ENCODE measurements at regions not wholly inside any gene's neighbourhood (a gene's known extent, or its start where the extent isn't known, plus 50 kb on each side); places are given as distances from the start of the nearest gene placed in this dataset.
A peak's percentile ranks its signal among the peaks of the same experiment; 100 is the strongest.
"Not testable (repeated sequence)": the region's sequence is repeated elsewhere in the genome, so short reads cannot be mapped to it uniquely, and the experiment has no call there.

DNA sequence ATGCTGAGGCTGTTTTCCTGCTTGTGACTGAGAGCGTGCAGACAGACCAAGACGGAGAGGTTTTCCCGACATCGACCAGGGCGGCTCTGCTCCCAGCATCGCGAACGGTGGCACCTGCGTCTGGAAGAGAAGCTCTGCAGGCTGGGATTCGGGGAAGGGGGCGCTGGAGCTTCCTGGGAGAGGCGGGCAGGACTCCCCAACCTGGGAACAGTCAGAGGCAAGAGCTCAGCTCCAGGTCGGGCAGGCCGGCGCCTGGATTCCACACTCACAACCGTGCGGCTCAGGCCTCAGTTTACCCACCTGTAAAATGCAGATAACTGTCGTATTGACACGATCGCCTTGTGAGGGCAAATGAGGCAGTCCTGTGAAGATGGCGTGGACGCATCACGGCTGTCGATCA, 332.6 kb downstream of the ADGRD1 start:
- not testable (repeated sequence) for ATAC-seq (ENCODE audit: low read depth); DNase-seq (ENCODE audit: low spot score in 2 of 2); H3K27ac Mint-ChIP-seq

GRCh38 chr12:131287015-131287937, 333.6 kb downstream of the ADGRD1 start:
- peaks cover 10% of the 10 kb centered on the region for H3K9me3 Mint-ChIP-seq
- H3K36me3 Mint-ChIP-seq, result no peaks in the 10 kb centered on the region
- DNase-seq (ENCODE audit: low spot score in 2 of 2) (no peak), ATAC-seq (ENCODE audit: low read depth) (no peak)
- H3K27ac Mint-ChIP-seq, result no peak overlapping the region
- peaks cover 5% of the 10 kb centered on the region for H3K27me3 Mint-ChIP-seq
- H3K4me1 Mint-ChIP-seq, result no peaks in the 10 kb centered on the region
- H3K4me3 Mint-ChIP-seq, result no peak overlapping the region

More for the DNA sequence above, 332.6 kb downstream of the ADGRD1 start:
- H3K4me1 Mint-ChIP-seq, H3K27me3 Mint-ChIP-seq, H3K4me3 Mint-ChIP-seq, H3K36me3 Mint-ChIP-seq: not testable (repeated sequence)
- peaks cover 10% of the 10 kb centered on the region for H3K9me3 Mint-ChIP-seq

GRCh38 chr12:131287938-131288764, 334.4 kb downstream of the ADGRD1 start:
- Mint-ChIP-seq H3K9me3 (peaks cover 10% of the 10 kb centered on the region), H3K4me1 (no peaks in the 10 kb centered on the region), H3K27me3 (peaks cover 5% of the 10 kb centered on the region), H3K4me3 (no peak overlapping the region), H3K27ac (no peak overlapping the region), H3K36me3 (no peaks in the 10 kb centered on the region)
- DNase-seq (ENCODE audit: low spot score in 2 of 2) (no peak), ATAC-seq (ENCODE audit: low read depth) (no peak)

GRCh38 chr12:131288765-131289695, 335.3 kb downstream of the ADGRD1 start:
- not testable (repeated sequence) for H3K9me3 Mint-ChIP-seq; H3K27ac Mint-ChIP-seq; H3K4me1 Mint-ChIP-seq; ATAC-seq (ENCODE audit: low read depth); DNase-seq (ENCODE audit: low spot score in 2 of 2); H3K27me3 Mint-ChIP-seq; H3K36me3 Mint-ChIP-seq; H3K4me3 Mint-ChIP-seq

DNA sequence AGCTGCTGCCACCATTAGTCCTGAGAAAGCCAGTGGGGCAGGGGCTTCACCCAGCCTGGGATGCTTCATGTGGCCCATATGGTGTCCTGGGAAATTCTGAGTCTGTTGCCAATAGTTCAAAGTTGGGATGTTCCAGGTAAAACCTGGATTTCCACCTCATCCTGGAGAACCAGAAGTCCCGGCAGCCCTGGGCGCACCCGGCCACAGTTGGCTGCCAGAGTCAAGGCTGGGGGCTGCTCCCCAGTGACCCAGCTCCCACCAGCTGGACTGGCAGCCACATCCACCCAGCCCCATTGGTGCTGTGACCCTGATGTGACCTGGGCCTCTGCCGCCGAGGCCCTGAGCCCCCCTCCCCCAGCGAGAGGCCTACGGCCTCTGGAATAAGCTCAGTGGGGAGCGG, 336.1 kb downstream of the ADGRD1 start:
- not testable (repeated sequence) for H3K36me3 Mint-ChIP-seq; ATAC-seq (ENCODE audit: low read depth); H3K9me3 Mint-ChIP-seq; H3K4me1 Mint-ChIP-seq; H3K4me3 Mint-ChIP-seq; H3K27me3 Mint-ChIP-seq; DNase-seq (ENCODE audit: low spot score in 2 of 2); H3K27ac Mint-ChIP-seq

GRCh38 chr12:131290255-131290959, 336.7 kb downstream of the ADGRD1 start:
- peaks cover 3% of the 10 kb centered on the region for H3K4me1 Mint-ChIP-seq
- ATAC-seq (ENCODE audit: low read depth) (no peak), DNase-seq (ENCODE audit: low spot score in 2 of 2) (no peak)
- no peak overlapping the region for H3K27ac Mint-ChIP-seq
- H3K36me3 Mint-ChIP-seq, result peaks cover 2% of the 10 kb centered on the region
- peaks cover 5% of the 10 kb centered on the region for H3K27me3 Mint-ChIP-seq
- H3K9me3 Mint-ChIP-seq, result peaks cover 10% of the 10 kb centered on the region
- H3K4me3 Mint-ChIP-seq, result no peak overlapping the region

DNA sequence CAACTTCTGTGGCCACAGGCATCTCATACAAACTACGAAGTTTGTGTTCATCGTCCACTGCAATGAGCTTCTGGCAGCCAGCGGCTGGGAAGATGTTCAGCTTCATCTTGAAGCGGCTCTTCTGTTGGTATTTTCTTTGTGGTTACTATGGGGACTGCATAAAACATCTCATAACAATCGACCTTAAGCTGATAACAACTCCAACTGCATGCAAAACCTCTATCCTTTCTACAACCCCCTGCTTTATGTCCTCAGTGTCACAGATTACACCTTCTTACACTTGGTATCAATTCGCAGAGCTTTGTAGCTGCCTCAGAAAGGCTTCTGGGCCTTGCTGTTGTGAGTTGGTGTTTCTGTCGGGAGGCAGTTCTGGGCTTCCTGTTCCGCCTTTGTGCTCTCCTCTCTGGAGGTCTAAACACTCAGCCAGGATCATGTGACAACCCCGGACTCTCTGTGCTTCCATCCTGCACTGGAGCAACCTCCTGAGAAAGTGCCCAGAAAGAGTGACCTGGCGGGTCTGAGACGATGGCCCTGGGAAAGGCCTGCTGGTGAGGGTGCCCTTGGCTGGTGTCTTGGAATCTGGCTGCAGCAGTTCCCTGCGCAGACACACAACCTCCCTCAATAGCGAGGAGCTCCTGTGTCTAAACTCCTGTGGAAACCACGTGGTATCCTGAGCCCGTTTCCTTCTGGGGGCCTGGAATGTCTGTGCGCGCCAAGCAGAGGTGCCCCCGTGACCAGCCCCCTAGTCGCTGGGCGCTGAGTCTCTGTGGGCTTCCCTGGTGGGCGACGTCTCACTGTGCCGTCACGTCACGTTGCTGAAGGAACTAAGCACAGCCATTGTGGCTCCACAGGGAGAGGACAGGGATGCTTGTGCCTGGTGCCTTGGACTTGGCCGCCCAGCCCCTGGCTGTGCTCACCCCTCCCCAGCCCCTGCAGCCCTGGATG, 339.6 kb downstream of the ADGRD1 start:
- not testable (repeated sequence) for H3K36me3 Mint-ChIP-seq; H3K27me3 Mint-ChIP-seq; ATAC-seq (ENCODE audit: low read depth); H3K9me3 Mint-ChIP-seq; H3K4me3 Mint-ChIP-seq; DNase-seq (ENCODE audit: low spot score in 2 of 2); H3K27ac Mint-ChIP-seq; H3K4me1 Mint-ChIP-seq

DNA sequence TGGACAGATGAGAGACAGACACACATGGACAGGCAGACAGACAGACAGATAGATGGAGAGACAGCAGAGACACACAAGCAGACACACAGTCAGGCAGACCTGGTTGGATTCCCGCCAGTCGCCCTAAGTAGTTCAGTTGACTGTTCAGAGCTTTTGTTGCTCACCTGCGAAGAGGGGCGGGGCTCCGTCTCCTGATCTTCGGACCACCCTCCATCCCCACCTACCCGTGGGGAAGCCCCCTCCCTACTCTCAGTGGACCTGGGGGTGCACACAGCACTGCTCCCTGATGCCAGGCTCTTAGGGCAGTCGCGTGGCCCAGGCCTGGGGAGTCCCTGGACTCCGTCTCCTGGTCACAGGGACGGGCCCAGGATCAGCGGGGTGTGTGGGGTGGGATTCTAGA, 341.0 kb downstream of the ADGRD1 start:
- H3K4me3 Mint-ChIP-seq; H3K9me3 Mint-ChIP-seq; H3K4me1 Mint-ChIP-seq; H3K36me3 Mint-ChIP-seq; ATAC-seq (ENCODE audit: low read depth); DNase-seq (ENCODE audit: low spot score in 2 of 2); H3K27me3 Mint-ChIP-seq; H3K27ac Mint-ChIP-seq: not testable (repeated sequence)

DNA sequence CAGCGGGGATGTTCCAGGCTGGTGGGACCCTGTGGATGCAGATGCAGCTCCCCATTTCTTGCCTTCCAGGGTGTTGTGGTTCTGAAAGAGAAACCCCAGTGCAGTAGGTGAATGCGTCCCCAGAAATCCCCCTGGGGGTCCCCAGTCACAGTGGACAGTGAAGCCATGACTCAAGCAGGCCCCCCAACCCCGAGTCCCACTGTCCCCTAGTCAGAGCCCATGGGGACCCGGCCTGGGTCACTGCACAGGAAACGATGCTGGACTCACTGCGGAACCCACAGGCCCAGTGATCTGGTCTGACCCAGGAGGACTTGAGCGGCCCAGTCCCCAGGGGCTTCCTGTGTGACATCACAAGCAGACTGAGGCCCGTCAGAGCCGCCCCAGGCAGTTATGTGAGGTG, 341.4 kb downstream of the ADGRD1 start:
- not testable (repeated sequence) for H3K9me3 Mint-ChIP-seq; ATAC-seq (ENCODE audit: low read depth); H3K27me3 Mint-ChIP-seq; H3K4me3 Mint-ChIP-seq; H3K36me3 Mint-ChIP-seq; H3K27ac Mint-ChIP-seq; H3K4me1 Mint-ChIP-seq
- DNase-seq (ENCODE audit: low spot score in 2 of 2), result peak in 1 of 2 donors; percentile 8

GRCh38 chr12:131295559-131295958, 341.9 kb downstream of the ADGRD1 start:
- DNase-seq (ENCODE audit: low spot score in 2 of 2), result peak in 1 of 2 donors; percentile 8
- not testable (repeated sequence) for H3K4me1 Mint-ChIP-seq; H3K4me3 Mint-ChIP-seq; H3K27ac Mint-ChIP-seq; ATAC-seq (ENCODE audit: low read depth); H3K27me3 Mint-ChIP-seq; H3K9me3 Mint-ChIP-seq; H3K36me3 Mint-ChIP-seq

DNA sequence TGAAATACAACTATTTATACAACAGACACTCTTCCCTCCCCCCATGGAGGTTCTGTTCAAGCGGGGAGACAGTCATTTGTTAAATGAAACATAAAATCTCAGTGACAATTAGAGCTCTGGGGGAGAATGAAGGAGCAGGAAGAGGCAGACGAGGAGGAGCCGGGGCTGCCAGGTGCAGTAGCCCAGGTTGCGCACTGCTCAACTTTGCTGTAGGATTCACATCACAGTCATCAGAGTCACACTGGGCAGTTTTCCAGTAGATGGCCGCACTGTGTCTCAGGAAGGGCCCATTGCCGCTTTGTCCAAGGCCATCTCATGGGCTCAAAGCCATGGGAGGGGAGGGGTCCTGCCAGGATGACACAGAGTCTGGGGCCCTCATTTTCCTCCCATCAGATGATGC, 342.4 kb downstream of the ADGRD1 start:
- not testable (repeated sequence) for H3K27me3 Mint-ChIP-seq; ATAC-seq (ENCODE audit: low read depth)

DNA sequence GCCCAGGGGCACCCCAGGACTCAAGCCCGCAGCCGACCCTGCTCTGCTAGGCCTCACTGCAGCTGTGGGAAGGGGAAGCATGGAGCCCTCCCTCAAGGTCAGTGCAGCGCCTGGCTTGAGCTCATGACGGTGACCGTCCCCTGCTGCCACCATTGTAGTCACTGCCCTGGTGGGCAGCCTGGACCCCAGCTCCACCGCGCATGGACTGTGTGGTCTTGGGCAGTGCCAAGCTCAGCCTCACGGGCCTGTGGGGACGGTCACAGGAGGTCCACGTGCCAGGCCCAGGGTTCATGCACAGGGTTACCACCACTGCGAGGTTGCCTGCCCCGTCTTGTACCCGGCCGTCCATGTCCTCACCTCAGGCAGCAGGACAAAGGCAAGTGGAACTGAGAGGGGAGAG, 342.9 kb downstream of the ADGRD1 start:
- not testable (repeated sequence) for H3K36me3 Mint-ChIP-seq; H3K27ac Mint-ChIP-seq; ATAC-seq (ENCODE audit: low read depth); H3K4me1 Mint-ChIP-seq; H3K27me3 Mint-ChIP-seq; H3K9me3 Mint-ChIP-seq; H3K4me3 Mint-ChIP-seq
- DNase-seq (ENCODE audit: low spot score in 2 of 2), result peak in 1 of 2 donors; percentile 10

More for the DNA sequence above, 342.4 kb downstream of the ADGRD1 start:
- H3K4me3 Mint-ChIP-seq, H3K27ac Mint-ChIP-seq, H3K36me3 Mint-ChIP-seq, H3K9me3 Mint-ChIP-seq, H3K4me1 Mint-ChIP-seq: not testable (repeated sequence)
- peak in 1 of 2 donors; percentile 9 for DNase-seq (ENCODE audit: low spot score in 2 of 2)
